ENCODE measurements at regions not wholly inside any gene's neighbourhood (a gene's known extent, or its start where the extent isn't known, plus 50 kb on each side); places are given as distances from the start of the nearest gene placed in this dataset.

DNA sequence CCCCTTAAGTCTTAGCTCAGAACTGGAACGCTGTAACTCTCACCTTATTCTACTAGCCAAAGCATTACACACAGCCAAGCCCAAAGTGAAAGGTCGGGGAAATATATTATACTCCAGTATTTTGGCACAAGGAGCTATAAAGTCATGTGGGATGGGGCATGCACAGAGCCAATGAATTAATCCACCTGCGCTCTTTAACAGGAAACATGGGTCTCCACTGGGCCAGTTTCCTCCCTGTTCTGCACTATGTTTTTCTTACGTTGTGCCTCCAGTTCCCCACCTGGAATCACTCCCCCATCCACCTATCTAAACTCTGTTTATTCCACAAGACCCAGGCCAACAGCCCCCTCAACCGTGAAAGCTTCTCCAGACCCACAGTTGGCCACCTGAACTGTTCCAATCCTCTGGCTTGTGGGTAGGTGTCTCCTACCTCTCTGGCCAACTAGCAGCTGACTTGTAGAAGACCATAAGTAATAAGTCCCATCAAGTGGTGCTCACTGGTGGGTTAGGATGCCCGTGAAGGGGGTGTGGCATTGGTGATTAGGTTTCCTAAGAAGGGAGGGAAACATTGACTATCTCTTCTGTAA lies 286.9 kb downstream of the NPIPA8 start:
- TF ChIP-seq EZH2 (IDR thresholded peaks at IDR 0.05) = no peak
- no peak for TF ChIP-seq POLR2AphosphoS5 (IDR thresholded peaks at IDR 0.05; ENCODE audit: borderline replicate concordance, low read depth, low read length)

All from SK-N-MC (cell line).